GM12891 (cell line): ENCODE measurements at regions not wholly inside any gene's neighbourhood (a gene's known extent, or its start where the extent isn't known, plus 50 kb on each side); places are given as distances from the start of the nearest gene placed in this dataset.

Experiments
- POLR2A ChIP-seq: IDR thresholded peaks from 2 replicates; pipeline ENCODE4 v1.6.1; 2011; ENCODE audit warnings: low read depth, low read length, control low read depth
- POLR2AphosphoS5 ChIP-seq: IDR thresholded peaks from 2 replicates; pipeline ENCODE4 v1.6.1; 2011; ENCODE audit warnings: low read depth, low read length, control low read depth
- POU2F2 ChIP-seq: IDR thresholded peaks from 2 replicates; pipeline ENCODE4 v1.6.1; 2011; ENCODE audit warnings: low read depth, mild to moderate bottlenecking, control low read depth, low read length, moderate library complexity

DNA sequence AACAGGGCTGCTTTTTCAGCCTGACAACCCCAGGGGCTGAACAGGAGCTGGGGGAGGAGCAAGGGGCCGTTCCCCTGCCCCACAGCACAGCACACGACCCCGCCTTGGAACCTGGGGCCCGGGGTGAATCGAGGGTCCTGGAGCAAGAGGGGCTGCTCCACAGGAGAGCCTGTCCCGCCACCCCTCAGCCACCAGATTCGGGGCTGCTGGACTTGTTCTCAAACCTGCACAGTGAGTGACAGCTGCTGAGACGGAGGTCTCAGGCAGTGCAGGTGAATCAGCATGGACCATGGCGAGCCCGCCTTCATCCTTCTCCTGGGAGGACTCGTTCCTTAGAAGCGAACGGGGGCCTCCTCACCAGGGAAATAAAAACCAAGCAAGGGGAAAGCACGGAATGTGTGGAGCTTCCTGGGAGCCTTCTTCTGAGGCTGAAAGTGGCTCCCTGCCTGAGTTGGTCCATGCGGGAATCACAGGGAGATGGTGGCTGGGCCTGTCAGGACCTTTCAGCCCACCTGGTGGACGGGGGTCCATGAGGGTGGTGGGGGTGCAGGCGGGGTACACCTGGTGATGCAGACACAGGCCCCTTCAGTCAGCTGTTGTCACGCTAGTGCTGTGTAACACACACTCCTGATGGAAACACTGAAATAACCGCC lies 125.4 kb downstream of the SIK1 start:
- TF ChIP-seq POLR2AphosphoS5 (no peak), POLR2A (no peak), POU2F2 (no peak)
